DOHH2 (cell line): ENCODE measurements at regions not wholly inside any gene's neighbourhood (a gene's known extent, or its start where the extent isn't known, plus 50 kb on each side); places are given as distances from the start of the nearest gene placed in this dataset.

Experiments used
- CTCF ChIP-seq: fragments of 200-600 bp; sonication (generic); IDR thresholded peaks from one replicate; pipeline ENCODE4 v1.5.1; 2014; ENCODE audit warnings: antibody characterized with exemption, mild to moderate bottlenecking, low read depth, low read length; ENCODE audit not compliant: poor library complexity, severe bottlenecking
- EZH2phosphoT487 ChIP-seq: fragments of 200-600 bp; sonication (generic); IDR thresholded peaks from 2 replicates; pipeline ENCODE4 v1.6.1; 2017; ENCODE audit warnings: borderline replicate concordance, mild to moderate bottlenecking, antibody characterized with exemption, low read length, moderate library complexity, mixed read lengths

- TF ChIP-seq CTCF (no peak), EZH2phosphoT487 (no peak)
These were observed 340.4 kb upstream of the OPRM1 start for GRCh38 chr6:153698637-153699036.
